Mesothelial cell of epicardium (in vitro differentiated cells): ENCODE measurements at regions not wholly inside any gene's neighbourhood (a gene's known extent, or its start where the extent isn't known, plus 50 kb on each side); places are given as distances from the start of the nearest gene placed in this dataset.
"Not testable (repeated sequence)": the region's sequence is repeated elsewhere in the genome, so short reads cannot be mapped to it uniquely, and the experiment has no call there.

Source experiments
- DNase-seq, 2 experiments: peaks; one replicate each; pipeline ENCODE4 v3.0.0; 2021; ENCODE audit warnings: low spot score in 2 of 2; ENCODE audit not compliant: unreplicated experiment in 2 of 2
- H3K27ac Mint-ChIP-seq: 2 replicates; pipeline ENCODE4 v1.8.0; 2021; ENCODE audit warnings: mixed read lengths
- H3K27me3 Mint-ChIP-seq: 2 replicates; pipeline ENCODE4 v1.8.0; 2021; ENCODE audit warnings: low read depth, mixed read lengths
- H3K36me3 Mint-ChIP-seq: 2 replicates; pipeline ENCODE4 v1.8.0; 2021; ENCODE audit warnings: mixed read lengths
- H3K4me1 Mint-ChIP-seq: 2 replicates; pipeline ENCODE4 v1.8.0; 2021; ENCODE audit warnings: mixed read lengths
- H3K4me3 Mint-ChIP-seq: 2 replicates; pipeline ENCODE4 v1.8.0; 2021; ENCODE audit warnings: mild to moderate bottlenecking, moderate library complexity, mixed read lengths
- H3K9me3 Mint-ChIP-seq: 2 replicates; pipeline ENCODE4 v1.8.0; 2021; ENCODE audit warnings: mixed read lengths
- TF ChIP-seq, protein P1 (sequence below): fragments of 200-600 bp; sonication (generic); IDR thresholded peaks from one replicate; pipeline ENCODE4 v1.5.0; 2021; ENCODE audit warnings: antibody characterized with exemption; ENCODE audit not compliant: unreplicated experiment

DNA sequence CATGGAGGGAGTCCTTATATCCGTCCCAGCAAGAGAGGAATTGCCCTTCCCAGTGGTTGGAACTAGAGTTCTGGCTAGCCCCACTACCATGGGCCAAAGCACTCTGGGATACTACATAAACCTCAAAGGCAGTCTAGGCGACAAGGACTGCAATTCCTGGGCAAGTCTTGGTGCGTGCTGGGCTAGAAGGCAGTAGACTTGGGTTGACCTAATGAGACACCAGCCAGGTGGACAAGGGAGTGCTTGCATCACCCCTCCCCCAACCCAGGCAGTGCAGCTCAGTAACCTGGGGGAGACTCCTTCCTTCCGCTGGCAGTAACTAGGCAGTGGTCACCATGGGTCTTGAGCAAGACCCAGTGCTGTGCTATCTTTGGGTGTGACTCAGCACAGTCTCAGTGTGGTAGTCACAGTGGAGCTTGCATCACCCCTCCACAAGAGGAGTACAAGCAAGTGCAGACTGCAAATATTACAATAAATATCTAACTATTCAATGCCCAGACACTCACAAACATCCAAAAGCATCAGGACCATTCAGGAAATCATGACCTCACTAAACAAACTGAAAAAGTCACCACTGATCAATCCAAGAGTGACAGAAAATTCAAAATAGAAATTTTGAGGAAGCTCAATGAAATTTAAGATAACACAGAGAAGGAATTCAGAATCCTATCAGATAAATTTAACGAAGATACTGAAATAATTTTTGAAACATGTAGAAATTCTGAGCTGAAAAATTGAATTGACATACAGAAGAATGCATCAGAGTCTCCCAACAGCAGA is 84.7 kb upstream of the LYPLAL1 start:
- Mint-ChIP-seq H3K27me3 (no peaks in the 10 kb centered on the region), H3K36me3 (no peaks in the 10 kb centered on the region), H3K4me3 (no peak overlapping the region), H3K9me3 (peaks cover 23% of the 10 kb centered on the region), H3K27ac (no peak overlapping the region), H3K4me1 (peaks cover 21% of the 10 kb centered on the region)
- no peak for DNase-seq
- TF ChIP-seq, protein P1, sequence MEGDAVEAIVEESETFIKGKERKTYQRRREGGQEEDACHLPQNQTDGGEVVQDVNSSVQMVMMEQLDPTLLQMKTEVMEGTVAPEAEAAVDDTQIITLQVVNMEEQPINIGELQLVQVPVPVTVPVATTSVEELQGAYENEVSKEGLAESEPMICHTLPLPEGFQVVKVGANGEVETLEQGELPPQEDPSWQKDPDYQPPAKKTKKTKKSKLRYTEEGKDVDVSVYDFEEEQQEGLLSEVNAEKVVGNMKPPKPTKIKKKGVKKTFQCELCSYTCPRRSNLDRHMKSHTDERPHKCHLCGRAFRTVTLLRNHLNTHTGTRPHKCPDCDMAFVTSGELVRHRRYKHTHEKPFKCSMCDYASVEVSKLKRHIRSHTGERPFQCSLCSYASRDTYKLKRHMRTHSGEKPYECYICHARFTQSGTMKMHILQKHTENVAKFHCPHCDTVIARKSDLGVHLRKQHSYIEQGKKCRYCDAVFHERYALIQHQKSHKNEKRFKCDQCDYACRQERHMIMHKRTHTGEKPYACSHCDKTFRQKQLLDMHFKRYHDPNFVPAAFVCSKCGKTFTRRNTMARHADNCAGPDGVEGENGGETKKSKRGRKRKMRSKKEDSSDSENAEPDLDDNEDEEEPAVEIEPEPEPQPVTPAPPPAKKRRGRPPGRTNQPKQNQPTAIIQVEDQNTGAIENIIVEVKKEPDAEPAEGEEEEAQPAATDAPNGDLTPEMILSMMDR: no peak

DNA sequence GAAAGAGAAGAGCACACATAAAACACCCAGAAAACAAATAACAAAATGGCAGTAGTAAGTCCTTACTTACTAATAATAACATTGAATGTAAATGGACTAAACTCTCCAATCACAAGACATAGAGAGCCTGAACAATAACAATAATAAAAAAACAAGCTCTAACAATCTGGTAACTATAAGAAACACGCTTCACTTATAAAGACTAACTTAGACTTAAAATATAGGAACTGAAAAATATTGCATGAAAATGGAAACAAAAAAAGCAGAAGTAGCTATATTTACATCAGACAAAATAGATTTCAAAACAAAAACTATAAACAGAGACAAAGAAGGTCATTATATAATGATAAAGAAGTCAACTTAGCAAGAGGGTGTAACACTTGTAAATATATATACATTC is 83.1 kb upstream of the LYPLAL1 start:
- Mint-ChIP-seq H3K36me3 (no peaks in the 10 kb centered on the region), H3K4me3 (no peak overlapping the region), H3K27ac (no peak overlapping the region), H3K9me3 (peaks cover 26% of the 10 kb centered on the region), H3K4me1 (peaks cover 12% of the 10 kb centered on the region), H3K27me3 (no peaks in the 10 kb centered on the region)
- DNase-seq: no peak
- TF ChIP-seq, protein P1: no peak

DNA sequence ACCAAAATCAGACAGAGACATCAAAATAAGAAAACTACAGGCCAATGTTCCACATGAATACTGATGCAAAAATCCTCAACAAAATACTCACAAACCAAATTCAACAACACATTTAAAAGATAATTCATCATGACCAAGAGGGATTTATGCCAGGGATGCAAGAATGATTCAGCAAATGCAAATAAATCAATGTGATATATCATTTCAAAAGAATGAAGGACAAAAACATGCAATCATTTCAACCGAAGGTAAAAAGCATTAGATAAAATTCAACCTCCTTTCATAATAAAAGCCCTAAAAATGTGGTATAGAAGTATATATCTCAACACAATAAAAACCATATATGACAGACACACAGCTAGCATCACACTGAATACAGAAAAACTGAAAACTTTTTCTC is 81.5 kb upstream of the LYPLAL1 start:
- Mint-ChIP-seq H3K9me3 (peaks cover 30% of the 10 kb centered on the region), H3K36me3 (no peaks in the 10 kb centered on the region), H3K4me1 (no peaks in the 10 kb centered on the region), H3K4me3 (no peak overlapping the region), H3K27me3 (no peaks in the 10 kb centered on the region), H3K27ac (no peak overlapping the region)
- DNase-seq: no peak
- TF ChIP-seq, protein P1: no peak

DNA sequence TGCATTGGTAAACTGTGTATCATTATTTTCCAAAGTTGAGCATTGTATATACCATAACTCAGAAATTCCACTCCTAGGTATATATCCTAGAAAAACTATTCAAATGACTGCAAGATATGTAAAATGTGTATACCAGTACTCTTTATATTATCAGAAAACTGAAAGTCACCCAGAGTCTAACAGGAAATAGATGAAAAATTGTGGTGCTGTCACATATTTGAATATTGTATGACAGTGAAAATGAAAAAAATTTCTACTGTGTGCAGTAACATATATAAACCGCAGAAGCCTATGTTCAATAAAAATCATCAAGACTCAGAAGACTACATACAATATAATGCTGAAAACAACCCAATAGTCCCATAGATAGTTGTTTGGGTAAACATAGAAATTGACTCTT is 74.4 kb upstream of the LYPLAL1 start:
- Mint-ChIP-seq H3K4me1 (peaks cover 2% of the 10 kb centered on the region), H3K27me3 (no peaks in the 10 kb centered on the region), H3K36me3 (no peaks in the 10 kb centered on the region), H3K27ac (no peak overlapping the region), H3K9me3 (peaks cover 4% of the 10 kb centered on the region), H3K4me3 (no peak overlapping the region)
- TF ChIP-seq, protein P1: no peak
- DNase-seq: no peak

DNA sequence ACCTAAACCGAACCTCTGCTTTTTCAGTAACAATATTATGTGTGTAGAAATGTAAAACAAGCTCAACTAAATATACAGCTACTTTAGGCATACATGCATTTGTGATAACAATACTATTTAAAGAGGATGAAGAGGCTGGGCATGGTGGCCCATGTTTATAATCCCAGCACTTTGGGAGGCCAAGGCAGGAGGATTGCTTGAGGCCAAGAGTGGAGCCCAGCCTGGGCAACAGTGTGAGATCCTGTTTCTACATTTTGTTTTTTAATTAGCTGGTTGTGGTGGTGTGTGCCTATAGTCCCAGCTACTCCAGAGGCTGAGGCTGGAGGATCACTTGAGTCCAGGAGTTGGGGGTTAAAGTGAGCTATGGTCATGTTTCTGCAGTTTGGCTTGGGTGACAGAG is 73.6 kb upstream of the LYPLAL1 start:
- Mint-ChIP-seq H3K27me3 (no peaks in the 10 kb centered on the region), H3K4me1 (peaks cover 2% of the 10 kb centered on the region), H3K4me3 (no peak overlapping the region), H3K36me3 (no peaks in the 10 kb centered on the region), H3K27ac (no peak overlapping the region), H3K9me3 (peaks cover 4% of the 10 kb centered on the region)
- TF ChIP-seq, protein P1: no peak
- DNase-seq: no peak

DNA sequence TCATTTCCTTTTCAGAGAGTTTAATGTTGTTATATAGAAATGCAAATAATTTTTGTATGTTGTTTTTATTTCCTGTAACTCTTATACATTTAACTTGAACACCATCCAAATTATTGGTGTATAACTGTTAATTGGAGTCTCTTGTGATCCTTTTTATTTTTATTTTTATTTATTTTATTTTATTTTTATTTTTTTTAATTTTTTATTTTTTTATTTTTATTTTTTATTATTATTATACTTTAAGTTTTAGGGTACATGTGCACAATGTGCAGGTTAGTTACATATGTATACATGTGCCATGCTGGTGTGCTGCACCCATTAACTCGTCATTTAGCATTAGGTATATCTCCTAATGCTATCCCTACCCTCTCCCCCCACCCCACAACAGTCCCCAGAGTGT is 71.2 kb upstream of the LYPLAL1 start:
- not testable (repeated sequence) for H3K4me3 Mint-ChIP-seq, H3K4me1 Mint-ChIP-seq, H3K27me3 Mint-ChIP-seq, DNase-seq, H3K27ac Mint-ChIP-seq, H3K36me3 Mint-ChIP-seq
- peaks cover 11% of the 10 kb centered on the region for H3K9me3 Mint-ChIP-seq
